HG02938 (cell line): ENCODE measurements at regions not wholly inside any gene's neighbourhood (a gene's known extent, or its start where the extent isn't known, plus 50 kb on each side); places are given as distances from the start of the nearest gene placed in this dataset.

Experiments
- ATAC-seq: cut with Tn5 transposase; IDR thresholded peaks from one replicate; pipeline ENCODE4 v1.9.1; 2021; ENCODE audit warnings: mild to moderate bottlenecking, moderate library complexity; ENCODE audit not compliant: unreplicated experiment

- no peak for ATAC-seq
Observed at GRCh38 chr20:11267762-11268335, 594.0 kb upstream of the JAG1 start.

- no peak for ATAC-seq
Observed at GRCh38 chr20:11270566-11270965, 596.8 kb upstream of the JAG1 start.

- no peak for ATAC-seq
Observed at GRCh38 chr20:11271319-11271718, 597.5 kb upstream of the JAG1 start.

- no peak for ATAC-seq
Observed at GRCh38 chr20:11271920-11272594, 598.3 kb upstream of the JAG1 start.

- no peak for ATAC-seq
Observed at GRCh38 chr20:11274141-11274594, 600.4 kb upstream of the JAG1 start.

- no peak for ATAC-seq
Observed at GRCh38 chr20:11275740-11276139, 601.9 kb upstream of the JAG1 start.

- ATAC-seq = no peak
Observed at GRCh38 chr20:11277170-11277569, 603.4 kb upstream of the JAG1 start.

- ATAC-seq = no peak
Observed at GRCh38 chr20:11277858-11278257, 604.1 kb upstream of the JAG1 start.

GRCh38 chr20:11278461-11278860 is 604.7 kb upstream of the JAG1 start:
- ATAC-seq = no peak

GRCh38 chr20:11281240-11281639 is 607.4 kb upstream of the JAG1 start:
- no peak for ATAC-seq

- ATAC-seq = no peak
Observed at GRCh38 chr20:11281768-11282167, 608.0 kb upstream of the JAG1 start.

- no peak for ATAC-seq
Observed at GRCh38 chr20:11287126-11287525, 613.3 kb upstream of the JAG1 start.

- no peak for ATAC-seq
Observed at GRCh38 chr20:11296221-11296620, 621.5 kb upstream of the BTBD3 start.

- ATAC-seq = no peak
Observed at GRCh38 chr20:11296951-11297350, 620.7 kb upstream of the BTBD3 start.

- no peak for ATAC-seq
Observed at GRCh38 chr20:11301699-11302098, 616.0 kb upstream of the BTBD3 start.

GRCh38 chr20:11302436-11302835 is 615.3 kb upstream of the BTBD3 start:
- no peak for ATAC-seq

GRCh38 chr20:11304795-11305194 is 612.9 kb upstream of the BTBD3 start:
- ATAC-seq = no peak

- no peak for ATAC-seq
Observed at GRCh38 chr20:11305406-11305805, 612.3 kb upstream of the BTBD3 start.

- no peak for ATAC-seq
Observed at GRCh38 chr20:11311659-11312224, 606.0 kb upstream of the BTBD3 start.

GRCh38 chr20:11315525-11315924 is 602.2 kb upstream of the BTBD3 start:
- ATAC-seq = no peak

GRCh38 chr20:11316244-11316643 is 601.4 kb upstream of the BTBD3 start:
- no peak for ATAC-seq

GRCh38 chr20:11320033-11320432 is 597.7 kb upstream of the BTBD3 start:
- no peak for ATAC-seq
